ENCODE measurements at regions not wholly inside any gene's neighbourhood (a gene's known extent, or its start where the extent isn't known, plus 50 kb on each side); places are given as distances from the start of the nearest gene placed in this dataset.

DNA sequence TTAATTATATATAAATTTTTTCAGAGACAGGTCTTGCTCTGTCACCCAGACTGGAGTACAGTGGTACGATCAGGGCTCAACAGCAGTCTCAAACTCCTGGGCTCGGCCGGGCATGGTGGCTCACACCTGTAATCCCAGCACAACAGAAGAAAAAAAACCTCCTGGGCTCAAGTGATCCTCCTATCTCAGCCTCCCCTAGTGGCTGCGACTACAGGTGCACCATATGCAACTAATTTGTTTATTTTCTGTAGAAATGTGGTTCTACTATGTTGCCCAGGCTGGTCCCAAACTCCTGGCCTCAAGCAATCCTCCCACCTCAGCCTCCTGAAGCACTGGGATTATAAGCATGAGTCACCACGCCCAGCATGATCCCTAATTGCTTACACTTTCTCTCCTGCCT lies 56.1 kb upstream of the SLC35C1 start:
- TF ChIP-seq CTCF (IDR thresholded peaks at IDR 0.05), result peak; percentile 11
- TF ChIP-seq EZH2phosphoT487 (IDR thresholded peaks at IDR 0.05), result no peak
- no peak for TF ChIP-seq EZH2 (IDR thresholded peaks at IDR 0.05)
